LNCAP (cell line): ENCODE measurements at regions not wholly inside any gene's neighbourhood (a gene's known extent, or its start where the extent isn't known, plus 50 kb on each side); places are given as distances from the start of the nearest gene placed in this dataset.

Experiments
- CTCF ChIP-seq: fragments of 450-650 bp; IDR thresholded peaks from 2 replicates; pipeline ENCODE4 v1.5.1; 2017; ENCODE audit warnings: mild to moderate bottlenecking

- no peak for TF ChIP-seq CTCF
These were observed 410.7 kb upstream of the GOT2 start for GRCh38 chr16:59144841-59145240.

DNA sequence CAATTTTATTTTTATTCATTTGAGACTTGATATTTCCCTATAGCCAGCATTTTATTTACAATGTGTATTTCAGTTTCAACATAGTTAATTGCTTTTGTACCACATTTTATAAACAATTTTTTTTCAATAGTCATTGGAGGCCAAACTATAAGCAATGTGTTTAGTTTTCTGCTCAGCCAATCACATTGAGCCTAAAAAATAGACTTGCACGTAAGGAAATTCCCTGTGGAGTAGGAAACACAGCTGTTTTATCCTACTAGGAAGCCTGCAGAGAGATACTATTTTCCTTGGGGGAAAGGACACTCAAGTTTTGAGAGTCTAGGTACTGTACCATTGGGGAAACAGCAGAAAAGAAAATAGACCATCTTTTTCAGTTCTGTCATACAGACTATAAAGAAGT, 410.2 kb upstream of the GOT2 start:
- TF ChIP-seq CTCF, result no peak

GRCh38 chr16:59126486-59126885, 392.4 kb upstream of the GOT2 start:
- TF ChIP-seq CTCF, result no peak

DNA sequence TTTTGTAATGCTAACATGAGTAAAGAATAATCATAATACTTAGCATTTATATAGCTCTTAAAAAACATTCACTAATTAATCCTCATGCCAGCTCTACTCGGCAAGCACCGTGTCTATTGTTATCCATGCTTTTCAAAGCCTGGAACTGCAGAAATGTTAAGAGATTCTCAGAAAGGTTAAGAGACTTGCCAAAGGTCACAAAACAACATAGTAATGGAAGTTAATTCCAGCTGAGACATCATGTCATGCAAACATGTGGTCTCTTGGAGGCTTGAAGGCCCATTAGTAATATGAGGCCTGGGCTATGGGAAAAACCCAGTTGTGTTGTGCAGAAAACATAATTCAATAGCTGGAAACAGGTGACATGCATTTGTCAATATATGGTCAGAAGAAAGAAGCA, 389.9 kb upstream of the GOT2 start:
- TF ChIP-seq CTCF, result no peak

GRCh38 chr16:59123479-59123878, 389.4 kb upstream of the GOT2 start:
- no peak for TF ChIP-seq CTCF

DNA sequence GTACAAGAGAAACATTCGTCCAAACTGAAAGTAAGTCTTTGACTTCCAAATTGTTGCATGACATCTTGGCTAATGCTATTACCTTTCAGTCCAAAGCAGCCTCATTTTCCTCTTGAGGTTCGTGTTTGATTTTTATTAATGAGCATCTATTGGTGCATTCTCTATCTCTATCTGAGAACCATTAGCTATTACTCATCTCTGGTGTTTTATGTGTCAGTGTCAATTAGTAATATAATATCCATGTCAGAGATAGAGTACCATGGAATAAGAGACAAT, 388.1 kb upstream of the GOT2 start:
- TF ChIP-seq CTCF, result no peak

GRCh38 chr16:59121411-59122261, 387.5 kb upstream of the GOT2 start:
- no peak for TF ChIP-seq CTCF

DNA sequence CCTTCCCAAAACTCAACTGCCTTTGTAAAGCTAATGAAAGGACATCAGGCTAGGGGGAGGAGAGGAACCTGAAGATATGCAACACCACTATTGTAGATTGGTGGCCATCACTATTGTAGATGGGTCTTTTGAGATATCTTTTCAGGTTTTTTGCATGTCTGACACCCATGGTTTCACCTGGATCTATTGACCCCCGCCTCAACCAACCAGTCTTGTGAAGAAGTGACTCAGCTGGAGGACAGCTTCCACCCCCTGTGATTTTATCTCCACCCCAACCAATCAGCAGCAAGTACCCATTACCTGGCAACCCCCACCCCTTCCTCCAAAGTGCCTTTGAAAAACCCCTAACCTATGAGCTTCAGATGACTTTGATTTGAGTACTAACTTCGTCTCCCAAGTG, 382.6 kb upstream of the GOT2 start:
- no peak for TF ChIP-seq CTCF
